ENCODE measurements at regions not wholly inside any gene's neighbourhood (a gene's known extent, or its start where the extent isn't known, plus 50 kb on each side); places are given as distances from the start of the nearest gene placed in this dataset.
"Not testable (repeated sequence)": the region's sequence is repeated elsewhere in the genome, so short reads cannot be mapped to it uniquely, and the experiment has no call there.

DNA sequence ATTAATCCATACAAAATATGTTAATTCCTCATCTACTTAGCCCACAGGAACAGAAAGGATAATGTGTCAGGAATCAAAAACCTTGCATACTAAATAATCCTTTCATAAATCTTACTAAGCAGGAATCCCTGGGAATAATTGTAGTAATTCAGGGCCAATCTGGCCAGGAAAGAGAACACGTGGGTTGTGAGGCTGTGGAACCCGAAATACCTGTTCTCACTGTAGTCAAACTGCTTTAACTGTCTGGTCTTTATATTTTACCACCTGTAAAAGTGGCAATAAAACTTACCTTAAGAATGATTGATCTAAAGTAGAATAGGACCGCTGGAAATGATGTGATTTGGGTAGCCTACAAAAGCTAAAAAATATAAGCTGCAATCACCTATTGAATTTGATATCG is 1620.9 kb downstream of the STIM2 start:
- no peaks in the 10 kb centered on the region for H3K4me1 ChIP-seq
- H3K9me3 ChIP-seq, result no peaks in the 10 kb centered on the region
- H3K36me3 ChIP-seq, result no peaks in the 10 kb centered on the region
- no peak for TF ChIP-seq CTCF (IDR thresholded peaks at IDR 0.05)
- intact Hi-C loops (cut with DNase I), result no loop called here
- no peak for DNase-seq (ENCODE audit: low spot score in 2 of 2)
- no peak overlapping the region for H3K27ac ChIP-seq
- H3K4me3 ChIP-seq, result no peak overlapping the region
- H3K27me3 ChIP-seq, result no peaks in the 10 kb centered on the region

- H3K27ac ChIP-seq, result no peak overlapping the region
- TF ChIP-seq CTCF (IDR thresholded peaks at IDR 0.05), result no peak
- intact Hi-C loops (cut with DNase I), result no loop called here
- H3K4me1 ChIP-seq, result no peaks in the 10 kb centered on the region
- no peaks in the 10 kb centered on the region for H3K36me3 ChIP-seq
- H3K4me3 ChIP-seq, result no peak overlapping the region
- no peaks in the 10 kb centered on the region for H3K9me3 ChIP-seq
- no peaks in the 10 kb centered on the region for H3K27me3 ChIP-seq
- DNase-seq (ENCODE audit: low spot score in 2 of 2), result no peak
These were observed 1622.1 kb downstream of the STIM2 start for GRCh38 chr4:28482580-28483270.

DNA sequence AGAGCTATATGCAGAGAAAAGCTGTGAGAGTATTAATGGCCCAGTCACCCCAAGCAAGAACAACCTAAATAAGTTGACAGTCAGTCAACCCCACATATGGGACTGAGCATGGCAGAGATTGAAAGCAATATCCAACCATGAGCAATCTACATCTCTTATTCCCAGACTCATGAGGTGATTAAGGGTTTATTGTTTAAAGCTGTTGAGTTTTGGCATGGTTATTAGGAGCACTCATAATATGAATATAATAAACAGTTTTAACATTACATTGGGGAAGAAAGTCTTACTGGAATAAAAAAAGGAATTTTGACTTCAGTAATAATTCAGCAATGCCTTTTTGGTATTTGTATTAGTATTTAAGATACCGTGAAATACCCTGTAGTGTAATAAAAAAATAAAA is 1627.4 kb downstream of the STIM2 start:
- H3K27ac ChIP-seq, result no peak overlapping the region
- DNase-seq (ENCODE audit: low spot score in 2 of 2), result no peak
- H3K4me1 ChIP-seq, result no peaks in the 10 kb centered on the region
- intact Hi-C loops (cut with DNase I), result no loop called here
- H3K36me3 ChIP-seq, result no peaks in the 10 kb centered on the region
- no peaks in the 10 kb centered on the region for H3K9me3 ChIP-seq
- no peak for TF ChIP-seq CTCF (IDR thresholded peaks at IDR 0.05)
- H3K27me3 ChIP-seq, result no peaks in the 10 kb centered on the region
- H3K4me3 ChIP-seq, result no peak overlapping the region

DNA sequence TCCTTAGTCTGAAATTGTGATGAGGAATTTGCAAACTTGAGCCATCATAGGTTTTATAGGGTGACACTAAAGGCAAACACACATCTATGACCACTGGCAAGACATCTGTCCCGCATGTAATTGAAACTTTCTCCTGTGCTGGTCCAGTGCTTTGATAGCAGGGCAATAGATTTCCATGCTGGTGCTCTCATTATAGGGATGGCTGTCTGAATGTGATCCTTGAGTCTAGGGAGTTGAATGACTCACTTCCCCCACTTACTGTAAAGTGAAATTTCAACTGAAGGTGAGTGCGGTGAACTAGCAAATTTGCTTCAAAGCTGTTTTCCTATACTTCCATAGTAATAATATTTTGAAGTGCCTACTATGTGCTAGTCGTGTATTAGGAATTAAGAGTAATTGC is 1630.0 kb downstream of the STIM2 start:
- intact Hi-C loops (cut with DNase I), result no loop called here
- no peaks in the 10 kb centered on the region for H3K27me3 ChIP-seq
- TF ChIP-seq CTCF (IDR thresholded peaks at IDR 0.05), result no peak
- H3K9me3 ChIP-seq, result no peaks in the 10 kb centered on the region
- H3K4me1 ChIP-seq, result no peaks in the 10 kb centered on the region
- H3K27ac ChIP-seq, result no peak overlapping the region
- H3K4me3 ChIP-seq, result no peak overlapping the region
- no peaks in the 10 kb centered on the region for H3K36me3 ChIP-seq
- no peak for DNase-seq (ENCODE audit: low spot score in 2 of 2)

DNA sequence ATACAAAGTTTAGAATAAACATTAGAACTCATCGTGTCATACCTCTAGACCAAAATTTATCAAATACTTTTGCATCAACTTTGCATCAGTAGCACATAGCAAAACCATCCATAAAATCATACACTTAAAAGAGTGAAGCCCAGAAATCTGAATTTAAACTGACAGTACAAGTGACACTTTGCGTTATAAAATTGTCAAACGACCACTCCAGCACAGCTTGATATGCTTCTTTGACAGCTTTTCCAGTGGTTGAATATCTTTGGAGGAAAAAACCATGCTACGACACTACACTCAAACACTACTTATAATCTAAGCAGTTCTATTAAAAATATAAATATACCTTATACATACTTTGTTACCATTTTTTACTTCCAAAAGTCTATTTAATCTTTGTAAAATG is 1644.4 kb downstream of the STIM2 start:
- no peaks in the 10 kb centered on the region for H3K27me3 ChIP-seq
- TF ChIP-seq CTCF (IDR thresholded peaks at IDR 0.05), result no peak
- H3K27ac ChIP-seq, result no peak overlapping the region
- no peaks in the 10 kb centered on the region for H3K4me1 ChIP-seq
- H3K9me3 ChIP-seq, result no peaks in the 10 kb centered on the region
- no peaks in the 10 kb centered on the region for H3K36me3 ChIP-seq
- no peak overlapping the region for H3K4me3 ChIP-seq
- DNase-seq (ENCODE audit: low spot score in 2 of 2), result no peak
- intact Hi-C loops (cut with DNase I), result no loop called here

GRCh38 chr4:28508636-28509035 is 1648.0 kb downstream of the STIM2 start:
- TF ChIP-seq CTCF (IDR thresholded peaks at IDR 0.05), result no peak
- H3K27me3 ChIP-seq, result no peaks in the 10 kb centered on the region
- no peaks in the 10 kb centered on the region for H3K4me1 ChIP-seq
- no peak for DNase-seq (ENCODE audit: low spot score in 2 of 2)
- no peak overlapping the region for H3K4me3 ChIP-seq
- H3K36me3 ChIP-seq, result no peaks in the 10 kb centered on the region
- H3K9me3 ChIP-seq, result no peaks in the 10 kb centered on the region
- H3K27ac ChIP-seq, result no peak overlapping the region
- intact Hi-C loops (cut with DNase I), result no loop called here

GRCh38 chr4:28514766-28515165 is 1654.1 kb downstream of the STIM2 start:
- DNase-seq (ENCODE audit: low spot score in 2 of 2); H3K4me1 ChIP-seq; intact Hi-C loops (cut with DNase I): not testable (repeated sequence)

More at GRCh38 chr4:28514766-28515165, 1654.1 kb downstream of the STIM2 start:
- H3K9me3 ChIP-seq, H3K27ac ChIP-seq, H3K36me3 ChIP-seq, H3K27me3 ChIP-seq, H3K4me3 ChIP-seq: not testable (repeated sequence)

Measured in ascending aorta (tissue), 2 donors.